Muscle of leg (tissue), 3 donors: ENCODE measurements at regions not wholly inside any gene's neighbourhood (a gene's known extent, or its start where the extent isn't known, plus 50 kb on each side); places are given as distances from the start of the nearest gene placed in this dataset.

ENCODE experiments used
- DNase-seq: peaks from one replicate; pipeline ENCODE4 v3.0.0; 2013
- H3K27ac ChIP-seq: one replicate; pipeline ENCODE4 v1.5.1; 2013; ENCODE audit warnings: mild to moderate bottlenecking, low read length, control low read depth
- H3K27me3 ChIP-seq: one replicate; pipeline ENCODE4 v1.6.1; 2013; ENCODE audit warnings: low read length; ENCODE audit not compliant: control insufficient read depth, insufficient read depth
- H3K36me3 ChIP-seq: one replicate; pipeline ENCODE4 v1.6.1; 2013; ENCODE audit warnings: low read length; ENCODE audit not compliant: control insufficient read depth, insufficient read depth
- H3K4me1 ChIP-seq: one replicate; pipeline ENCODE4 v1.6.1; 2013; ENCODE audit warnings: low read length; ENCODE audit not compliant: control insufficient read depth, insufficient read depth
- H3K4me3 ChIP-seq: one replicate; pipeline ENCODE4 v1.5.1; 2013; ENCODE audit warnings: low read length, control low read depth
- H3K9me3 ChIP-seq: replicated peaks from 2 replicates; pipeline ENCODE4 v1.6.1; 2013; ENCODE audit warnings: low read depth, low read length; ENCODE audit not compliant: control insufficient read depth
- WGBS: methylation state at CpG from one replicate; pipeline ENCODE4 v1.1.5; 2013; ENCODE audit warnings: missing lambda C conversion rate; ENCODE audit not compliant: insufficient coverage; 5-methylcytosine and 5-hydroxymethylcytosine counted together

DNA sequence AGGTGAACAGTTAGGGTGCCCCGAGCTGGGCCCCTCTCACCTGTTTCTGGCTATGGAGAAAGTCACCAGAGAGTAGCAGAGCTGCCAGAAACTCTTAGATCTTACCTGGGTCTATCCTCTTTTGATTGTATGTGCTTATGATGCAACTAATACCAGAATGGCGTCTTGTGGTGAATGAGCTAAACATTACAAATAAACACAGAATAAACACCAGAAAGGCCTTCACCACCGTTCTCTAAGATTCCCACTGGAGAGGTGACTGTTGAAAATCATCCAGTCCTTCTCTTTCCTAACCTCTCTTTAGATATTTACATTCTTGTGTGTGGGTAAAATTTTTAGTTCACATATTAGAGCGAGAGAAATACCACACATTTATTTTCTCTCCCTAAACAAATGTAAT lies 241.7 kb upstream of the GAS1 start:
- no peak for DNase-seq
- WGBS: 100% methylated on average over 1 of the region's 4 CpGs
- Histone ChIP-seq H3K27ac (no peak overlapping the region), H3K27me3 (no peaks in the 10 kb centered on the region), H3K4me1 (no peaks in the 10 kb centered on the region), H3K9me3 (no peaks in the 10 kb centered on the region), H3K4me3 (no peak overlapping the region), H3K36me3 (no peaks in the 10 kb centered on the region)

DNA sequence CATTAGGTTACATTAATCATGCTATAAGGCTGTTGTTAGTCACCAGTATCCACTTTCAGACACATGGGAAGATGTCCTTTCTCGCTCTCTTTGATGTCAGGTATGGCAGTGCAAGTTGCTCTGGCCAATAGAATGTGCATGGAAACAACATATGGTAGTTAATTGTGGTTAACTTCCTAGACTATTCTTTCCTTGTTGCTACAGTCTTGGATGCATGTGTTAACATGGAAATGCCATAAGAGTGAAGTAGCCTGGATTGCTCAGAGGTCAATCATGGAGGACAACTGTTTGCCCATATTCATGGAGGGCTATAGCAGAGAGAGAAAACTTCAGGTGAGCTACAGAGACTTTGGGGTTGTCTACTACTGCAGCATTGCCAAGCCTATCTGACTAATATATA lies 245.8 kb upstream of the GAS1 start:
- H3K27ac ChIP-seq: no peak overlapping the region
- no peaks in the 10 kb centered on the region for H3K27me3 ChIP-seq
- H3K4me1 ChIP-seq: peaks cover 12% of the 10 kb centered on the region
- H3K4me3 ChIP-seq: no peak overlapping the region
- no peaks in the 10 kb centered on the region for H3K9me3 ChIP-seq
- no peak for DNase-seq
- no CpG with 5 or more reads among the region's 1 CpG for WGBS
- no peaks in the 10 kb centered on the region for H3K36me3 ChIP-seq

DNA sequence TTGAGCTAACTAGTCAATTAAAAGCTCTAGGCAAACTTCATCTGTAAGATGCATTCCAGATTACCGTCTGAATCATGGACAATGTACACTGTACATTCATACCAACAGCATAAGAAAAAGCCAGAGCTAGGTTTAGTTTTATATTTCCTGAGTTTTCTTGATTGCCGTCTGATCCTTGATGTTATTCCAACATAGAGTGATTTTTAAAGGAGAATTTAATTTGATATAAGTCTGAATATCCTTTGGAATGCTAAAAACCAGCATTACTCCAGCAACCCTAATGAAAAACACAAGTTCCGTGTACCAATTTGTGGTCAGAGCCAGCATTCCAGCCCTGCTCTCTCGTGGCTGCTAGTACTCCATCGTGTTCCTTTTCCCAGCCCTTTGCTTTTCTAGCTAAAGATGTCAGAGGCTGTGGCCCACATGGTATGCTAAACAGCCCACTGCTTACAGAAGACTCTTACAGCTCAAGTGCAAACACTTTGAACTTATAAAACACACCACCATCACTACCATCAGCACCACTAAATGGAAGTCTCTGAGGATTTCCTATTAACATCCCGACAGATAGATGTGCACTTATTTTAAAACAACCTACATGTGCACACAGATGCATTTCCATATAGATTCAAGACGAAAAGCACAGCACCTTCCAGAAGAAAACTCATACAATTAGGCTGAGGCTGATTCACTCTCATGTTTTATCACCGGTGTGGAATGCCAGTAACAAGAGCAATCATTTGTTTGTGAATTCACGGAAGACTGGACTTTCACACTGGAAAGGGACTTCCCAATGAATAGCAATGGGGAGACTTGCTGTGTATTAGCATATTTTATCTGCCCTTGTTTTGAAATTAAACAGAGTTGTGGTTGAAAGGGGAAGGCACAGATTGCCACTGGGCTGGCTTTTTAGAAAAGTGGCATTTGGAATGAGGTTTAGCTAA lies 246.9 kb upstream of the GAS1 start:
- DNase-seq: peak; percentile 82
- H3K4me3 ChIP-seq: no peak overlapping the region
- peaks cover 12% of the 10 kb centered on the region for H3K4me1 ChIP-seq
- peak overlapping the region; percentile 43 for H3K27ac ChIP-seq
- H3K9me3 ChIP-seq: no peaks in the 10 kb centered on the region
- no peaks in the 10 kb centered on the region for H3K36me3 ChIP-seq
- H3K27me3 ChIP-seq: no peaks in the 10 kb centered on the region
- 25% methylated on average over 7 of the region's 9 CpGs for WGBS

DNA sequence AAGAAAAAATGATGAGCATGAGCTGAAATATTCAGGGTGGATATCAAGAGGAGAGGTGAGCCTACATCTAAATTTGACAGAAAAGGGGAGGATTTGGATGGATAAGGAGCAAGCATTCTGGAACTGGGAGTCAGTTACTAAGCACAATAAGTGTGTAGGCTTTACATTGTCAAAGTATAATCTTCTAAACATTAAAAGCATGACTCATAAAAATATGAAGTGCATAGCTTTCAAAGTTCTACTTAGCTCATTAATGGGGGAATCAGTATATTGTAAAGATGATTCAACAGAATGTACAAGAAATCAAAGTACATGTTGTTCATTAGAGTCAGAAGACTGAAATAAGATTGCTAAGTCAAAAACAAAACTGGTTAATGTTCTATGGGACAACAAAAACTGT lies 248.0 kb upstream of the GAS1 start:
- no peaks in the 10 kb centered on the region for H3K27me3 ChIP-seq
- H3K9me3 ChIP-seq: no peaks in the 10 kb centered on the region
- H3K4me1 ChIP-seq: peaks cover 12% of the 10 kb centered on the region
- H3K27ac ChIP-seq: no peak overlapping the region
- no peaks in the 10 kb centered on the region for H3K36me3 ChIP-seq
- no peak for DNase-seq
- no peak overlapping the region for H3K4me3 ChIP-seq

DNA sequence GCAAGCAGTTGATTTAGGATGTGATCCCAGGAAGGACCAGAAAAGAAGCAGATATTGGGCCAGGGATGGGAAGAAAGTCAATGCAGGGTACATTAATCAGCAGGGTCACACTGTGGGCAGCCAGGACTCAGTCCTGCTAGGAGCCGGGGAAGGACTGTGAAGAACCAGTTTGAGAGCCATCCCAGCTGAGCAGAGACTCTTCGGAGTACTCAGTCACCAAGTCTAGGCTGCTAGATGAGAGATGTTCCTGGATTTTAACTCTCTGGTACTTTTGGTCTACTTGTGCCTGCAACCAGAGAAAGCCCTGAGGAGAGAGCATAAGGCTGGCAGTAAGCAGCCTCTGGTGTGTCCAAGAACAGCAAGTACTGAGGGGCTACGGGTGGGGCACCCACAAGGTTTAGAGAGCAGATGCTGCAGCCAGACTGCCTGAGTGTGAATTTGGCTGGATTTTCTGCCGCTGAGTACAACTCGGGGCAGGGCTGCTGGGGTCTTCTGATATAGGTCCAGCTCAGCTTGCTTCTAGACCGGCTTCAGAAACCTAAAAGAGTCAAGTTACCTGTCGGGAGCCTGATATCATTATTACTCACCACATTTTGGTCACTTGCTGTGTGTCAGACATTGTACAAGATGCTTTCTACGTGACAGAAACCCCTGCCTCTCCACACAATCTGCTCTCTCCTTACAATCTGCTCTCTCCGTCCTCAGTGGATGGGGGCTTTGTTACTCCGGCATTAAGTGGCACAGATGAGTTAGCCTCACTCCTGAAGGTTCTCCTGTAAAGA lies 250.2 kb upstream of the GAS1 start:
- Histone ChIP-seq H3K4me1 (peaks cover 12% of the 10 kb centered on the region), H3K4me3 (no peak overlapping the region), H3K9me3 (no peaks in the 10 kb centered on the region), H3K36me3 (no peaks in the 10 kb centered on the region), H3K27ac (no peak overlapping the region), H3K27me3 (no peaks in the 10 kb centered on the region)
- DNase-seq: no peak
- 63% methylated on average over 6 of the region's 10 CpGs for WGBS

DNA sequence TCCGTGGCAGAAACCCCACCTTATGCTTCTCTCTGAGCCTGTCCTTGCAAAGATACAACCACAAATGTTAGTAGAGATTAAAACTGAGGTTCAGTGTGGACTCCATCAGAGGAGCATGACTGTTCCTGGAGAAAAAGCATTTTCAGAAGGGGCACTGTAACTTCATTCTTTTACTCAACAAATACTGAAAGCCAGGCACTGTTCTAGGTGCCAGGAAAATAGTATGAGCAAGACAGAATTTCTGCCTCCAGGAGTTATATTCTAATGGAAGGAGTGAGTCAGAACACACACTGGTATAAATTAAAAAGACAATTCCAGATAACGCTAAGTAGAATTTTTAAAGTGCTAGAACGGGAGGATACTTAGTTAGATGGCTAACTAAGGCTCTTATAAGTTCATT lies 251.4 kb upstream of the GAS1 start:
- Histone ChIP-seq H3K4me1 (peaks cover 12% of the 10 kb centered on the region), H3K9me3 (no peaks in the 10 kb centered on the region), H3K4me3 (no peak overlapping the region), H3K27me3 (no peaks in the 10 kb centered on the region), H3K36me3 (no peaks in the 10 kb centered on the region), H3K27ac (peak overlapping the region; percentile 22)
- WGBS: no CpG with 5 or more reads among the region's 3 CpGs
- DNase-seq: peak; percentile 82

DNA sequence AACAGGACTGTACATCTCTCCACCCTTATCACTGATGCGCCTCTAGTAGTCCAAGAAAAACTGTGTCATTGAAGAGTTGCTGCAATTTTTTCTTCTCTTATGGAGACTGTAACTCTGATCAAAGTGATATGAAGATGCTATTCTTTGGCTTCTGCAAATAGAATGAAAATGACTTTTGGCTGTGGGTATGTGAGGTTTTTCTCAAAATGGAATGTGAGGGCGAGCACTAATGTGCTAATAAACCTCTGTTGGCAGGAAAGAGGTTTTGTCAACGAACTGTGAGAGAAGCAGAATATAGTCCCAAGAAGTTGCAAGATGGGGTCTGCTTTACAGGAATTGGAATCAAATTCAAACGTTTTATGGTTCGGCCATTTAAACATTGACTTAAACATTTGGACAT lies 252.0 kb upstream of the GAS1 start:
- H3K4me3 ChIP-seq: no peak overlapping the region
- no peaks in the 10 kb centered on the region for H3K36me3 ChIP-seq
- no peaks in the 10 kb centered on the region for H3K27me3 ChIP-seq
- no peaks in the 10 kb centered on the region for H3K9me3 ChIP-seq
- 46% methylated on average over 4 of the region's 5 CpGs for WGBS
- peaks cover 10% of the 10 kb centered on the region for H3K4me1 ChIP-seq
- H3K27ac ChIP-seq: peak overlapping the region; percentile 14
- DNase-seq: peak; percentile 66

DNA sequence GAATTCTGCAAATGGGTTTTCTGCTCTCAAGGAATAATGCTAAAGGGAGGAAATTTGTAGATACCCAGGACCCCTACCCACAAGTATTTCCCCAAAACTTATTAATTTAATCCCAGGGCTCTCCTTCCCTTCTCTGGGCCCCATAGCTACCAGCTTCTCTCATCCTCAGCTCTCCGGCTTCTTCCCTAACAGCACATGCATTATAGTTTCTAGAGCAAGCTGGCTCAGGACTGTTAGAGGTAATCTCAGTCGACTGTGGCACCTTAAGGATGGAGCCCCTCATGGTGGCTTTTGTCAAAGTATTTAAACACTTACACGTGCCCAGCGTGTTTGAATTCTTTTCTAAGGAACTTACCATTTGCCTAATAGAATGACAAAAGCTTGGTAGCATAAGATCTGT lies 252.5 kb upstream of the GAS1 start:
- no peak overlapping the region for H3K4me3 ChIP-seq
- H3K4me1 ChIP-seq: peaks cover 8% of the 10 kb centered on the region
- 71% methylated on average over 1 of the region's 4 CpGs for WGBS
- DNase-seq: no peak
- no peaks in the 10 kb centered on the region for H3K27me3 ChIP-seq
- H3K27ac ChIP-seq: no peak overlapping the region
- no peaks in the 10 kb centered on the region for H3K9me3 ChIP-seq
- no peaks in the 10 kb centered on the region for H3K36me3 ChIP-seq

DNA sequence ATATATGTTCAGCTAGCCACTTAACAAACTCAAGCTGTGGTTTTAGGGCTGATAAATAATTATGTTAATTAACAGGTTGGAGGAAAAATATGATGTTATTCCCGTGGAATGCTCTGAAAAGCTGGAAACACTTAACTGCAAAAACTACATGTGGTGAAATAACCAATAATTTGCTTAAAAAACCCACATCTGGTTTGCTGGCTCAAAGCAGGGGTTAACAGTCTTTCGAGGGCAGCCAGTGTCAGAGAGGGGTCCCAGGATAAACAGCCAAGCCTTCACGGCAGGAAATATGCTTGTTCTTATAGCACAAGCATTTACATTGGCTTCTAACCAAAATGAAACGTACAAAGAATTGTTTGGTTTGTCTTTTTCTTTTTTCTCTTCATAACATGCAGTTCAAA lies 254.0 kb upstream of the GAS1 start:
- Histone ChIP-seq H3K9me3 (no peaks in the 10 kb centered on the region), H3K4me1 (peaks cover 8% of the 10 kb centered on the region), H3K36me3 (no peaks in the 10 kb centered on the region), H3K27me3 (no peaks in the 10 kb centered on the region), H3K4me3 (no peak overlapping the region), H3K27ac (peak overlapping the region; percentile 67)
- no CpG with 5 or more reads among the region's 4 CpGs for WGBS
- peak; percentile 94 for DNase-seq

DNA sequence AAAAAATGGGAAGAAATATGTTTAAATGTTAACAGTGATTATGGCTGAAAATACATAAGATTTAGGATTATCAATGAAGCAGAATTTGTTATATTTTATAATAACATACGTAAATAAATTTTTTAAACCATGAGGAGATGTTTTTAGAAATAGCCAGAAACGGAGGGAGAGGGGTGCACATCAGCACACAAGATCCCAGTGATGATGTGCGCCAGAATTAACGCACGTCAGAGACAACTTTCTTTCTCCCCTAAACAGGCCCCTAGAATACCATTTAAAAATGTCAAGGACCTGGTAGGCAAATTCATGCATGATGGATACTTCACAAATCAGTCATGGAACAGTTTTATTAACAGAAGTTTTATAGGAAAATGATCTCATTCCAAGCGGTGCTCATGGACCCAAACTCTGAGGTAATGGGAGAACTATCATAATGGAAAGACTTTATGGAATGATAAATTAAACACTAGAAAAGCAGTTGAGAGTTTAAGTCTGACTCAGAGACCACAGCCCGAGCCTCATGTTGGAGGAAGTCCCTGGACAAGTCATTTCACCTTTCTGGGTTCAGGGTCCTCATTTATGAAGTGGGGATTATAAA lies 258.9 kb upstream of the GAS1 start:
- no peaks in the 10 kb centered on the region for H3K27me3 ChIP-seq
- no peaks in the 10 kb centered on the region for H3K9me3 ChIP-seq
- H3K27ac ChIP-seq: no peak overlapping the region
- no peaks in the 10 kb centered on the region for H3K4me1 ChIP-seq
- no CpG with 5 or more reads among the region's 7 CpGs for WGBS
- no peak overlapping the region for H3K4me3 ChIP-seq
- no peaks in the 10 kb centered on the region for H3K36me3 ChIP-seq
- peak; percentile 60 for DNase-seq
